HG02943 (cell line): ENCODE measurements at regions not wholly inside any gene's neighbourhood (a gene's known extent, or its start where the extent isn't known, plus 50 kb on each side); places are given as distances from the start of the nearest gene placed in this dataset.

Experiments used
- ATAC-seq: cut with Tn5 transposase; IDR thresholded peaks from one replicate; pipeline ENCODE4 v1.9.1; 2021; ENCODE audit warnings: mild to moderate bottlenecking, low read depth, moderate library complexity; ENCODE audit not compliant: unreplicated experiment

DNA sequence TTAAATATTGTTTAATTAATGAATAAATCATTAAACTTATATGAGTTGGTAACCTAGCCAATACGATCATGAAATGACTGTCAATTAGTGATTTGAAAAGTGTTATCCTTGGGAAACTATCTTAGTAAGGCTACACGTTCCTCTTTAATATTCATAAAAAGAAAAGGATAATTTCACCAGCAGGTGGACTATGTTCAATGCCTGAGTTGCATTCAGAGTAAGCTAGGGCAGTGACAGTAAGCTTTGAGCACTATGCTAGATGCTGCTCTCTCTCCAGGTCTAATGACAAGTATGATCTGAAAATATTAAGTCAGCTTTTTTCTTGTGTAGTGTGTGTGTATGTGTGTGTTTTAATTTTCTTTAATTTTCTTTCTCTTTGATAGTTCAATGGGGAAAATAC lies 486.3 kb upstream of the PCDH15 start:
- no peak for ATAC-seq

DNA sequence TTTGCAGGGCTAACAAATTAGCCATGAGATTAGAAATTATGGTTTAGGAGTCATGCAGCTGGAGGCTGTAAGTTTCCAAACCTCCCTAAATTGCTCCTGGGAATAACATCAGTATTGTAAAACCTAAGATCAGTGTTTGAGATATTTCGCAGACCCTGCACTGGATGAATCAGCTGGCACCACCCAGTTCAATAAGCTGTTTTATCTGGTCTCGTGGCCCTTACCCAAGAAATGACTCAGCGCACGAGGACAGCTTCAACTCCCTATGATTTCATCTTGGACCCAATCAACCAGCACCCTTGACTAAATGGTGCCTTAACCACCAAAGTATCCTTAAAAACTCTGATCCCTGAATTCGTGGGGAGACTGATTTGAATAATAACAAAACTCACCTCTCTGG lies 482.0 kb upstream of the PCDH15 start:
- no peak for ATAC-seq

DNA sequence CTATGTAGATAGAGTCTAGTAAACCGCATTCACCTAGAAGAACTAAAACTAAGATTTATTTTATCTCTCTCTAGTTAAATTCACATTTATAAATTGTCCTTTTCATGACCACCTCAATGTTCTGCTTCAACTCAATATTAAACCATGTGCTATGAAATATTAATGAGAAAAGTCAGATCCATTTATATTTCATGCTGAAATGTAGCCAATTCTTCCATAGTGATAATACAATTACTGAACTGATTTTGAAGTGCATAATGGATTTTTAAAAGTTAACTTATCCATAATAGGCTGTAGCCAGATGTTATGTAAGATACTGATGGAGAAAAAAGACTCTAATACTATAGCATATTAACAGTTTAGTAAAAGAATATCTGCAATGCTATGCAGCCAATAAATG lies 479.7 kb upstream of the PCDH15 start:
- ATAC-seq: no peak

DNA sequence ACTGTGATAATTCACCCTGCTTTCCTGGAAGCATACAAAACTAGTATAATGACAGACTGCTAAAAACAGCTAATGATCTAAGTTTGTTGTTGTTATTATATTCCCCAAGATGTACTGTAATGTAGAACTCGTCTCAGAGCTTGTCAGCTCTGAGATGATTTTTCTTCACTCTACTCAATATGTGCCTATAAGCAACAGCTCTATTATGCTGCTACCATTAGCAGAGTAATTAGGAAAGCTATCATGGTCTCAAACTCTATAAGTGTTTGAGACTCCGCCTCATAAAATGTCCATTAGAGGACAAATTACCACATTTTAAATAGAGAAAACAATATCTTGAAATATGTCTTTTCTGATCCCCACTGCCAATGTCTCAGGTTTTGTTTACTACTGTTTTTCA lies 476.5 kb upstream of the PCDH15 start:
- no peak for ATAC-seq

DNA sequence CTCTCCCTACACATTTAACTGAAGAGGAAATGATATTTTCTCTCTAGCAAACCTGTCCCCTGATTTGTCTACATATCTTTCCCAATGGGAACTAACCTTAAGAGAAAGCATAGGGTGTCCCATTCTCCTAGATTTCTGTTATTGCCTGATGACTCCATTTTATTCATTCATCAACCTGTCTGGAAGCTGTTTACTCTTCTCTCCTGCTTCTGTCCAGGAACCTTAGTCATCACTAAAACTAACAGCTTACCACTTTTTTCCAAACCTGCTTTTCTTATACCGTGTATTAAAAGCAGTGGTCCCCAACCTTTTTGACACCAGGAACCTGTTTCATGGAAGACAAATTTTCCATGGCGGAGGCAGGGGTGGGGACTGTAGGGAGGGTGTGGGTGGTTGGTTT lies 473.3 kb upstream of the PCDH15 start:
- ATAC-seq: no peak

DNA sequence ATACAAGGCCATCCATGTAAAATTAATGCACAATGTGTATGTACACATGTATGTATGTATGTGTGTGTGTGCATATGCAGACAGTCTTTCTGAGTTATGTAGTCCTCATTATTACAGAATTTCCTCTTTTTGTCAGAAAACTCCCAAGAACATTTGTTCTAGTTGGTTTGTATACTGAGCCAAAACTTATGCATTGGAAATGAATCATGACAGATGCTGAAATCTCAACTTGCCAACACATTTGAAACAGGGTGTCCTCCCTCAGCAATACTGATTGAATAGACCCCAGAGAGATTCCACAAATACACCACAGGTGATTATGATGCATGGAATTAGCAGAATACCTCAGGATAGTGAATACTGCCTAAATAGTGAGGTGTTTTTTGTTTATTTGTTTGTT lies 472.9 kb upstream of the PCDH15 start:
- no peak for ATAC-seq

DNA sequence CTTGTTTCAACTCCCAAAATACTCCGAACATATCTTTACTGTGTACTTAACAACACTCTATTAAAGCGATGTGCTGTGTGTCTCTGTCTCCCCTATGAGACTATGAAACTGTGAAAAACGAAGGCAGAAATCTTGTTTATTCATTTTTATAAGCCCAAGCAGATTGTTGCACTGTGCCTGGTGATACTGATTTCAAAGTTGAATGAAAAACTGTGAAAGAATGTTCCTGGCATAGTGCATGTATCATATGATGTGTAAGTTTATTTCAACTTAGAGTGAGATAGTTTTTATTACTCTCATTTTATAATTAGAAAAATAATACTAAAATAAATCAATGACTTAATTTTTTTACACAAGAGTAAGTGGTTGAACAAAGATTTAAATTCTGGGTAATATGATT lies 471.9 kb upstream of the PCDH15 start:
- no peak for ATAC-seq

DNA sequence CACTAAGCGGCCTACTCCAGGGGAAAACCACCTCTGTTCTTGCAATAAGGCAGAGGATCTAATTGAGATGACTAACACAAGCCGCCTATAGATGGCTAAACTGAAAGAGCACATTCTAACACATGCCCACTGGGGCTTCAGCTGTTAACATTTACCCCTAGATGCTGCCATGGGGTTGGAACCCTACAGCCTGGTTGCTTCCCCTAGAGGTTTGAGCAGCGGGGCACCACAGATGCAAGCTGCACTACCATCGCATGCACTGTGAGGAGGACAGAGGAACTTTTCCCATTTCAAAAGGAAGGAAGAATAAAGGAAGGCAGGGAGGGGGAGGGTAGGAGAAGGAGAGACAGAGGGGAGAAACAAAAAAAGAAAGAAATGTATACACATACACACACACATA lies 465.8 kb upstream of the PCDH15 start:
- no peak for ATAC-seq

DNA sequence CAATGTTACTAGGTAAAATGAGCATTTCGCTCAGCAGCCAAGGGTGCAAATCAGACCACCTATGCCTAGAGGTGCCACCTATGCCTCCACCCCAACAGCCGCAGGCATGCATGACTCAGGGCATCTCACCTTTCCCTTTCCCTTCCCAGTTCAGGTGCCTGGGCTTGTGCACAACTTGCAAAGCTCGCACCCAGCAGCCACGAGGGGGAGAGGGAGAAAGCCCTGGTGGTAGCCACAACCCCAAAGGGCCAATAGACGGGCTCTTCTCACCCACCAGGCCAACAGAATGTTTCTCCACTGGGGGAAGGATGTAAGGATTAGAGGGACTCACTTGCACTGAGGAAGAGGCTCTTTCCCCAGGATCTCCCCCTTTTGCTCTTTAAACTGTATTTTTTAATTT lies 462.3 kb upstream of the PCDH15 start:
- no peak for ATAC-seq

DNA sequence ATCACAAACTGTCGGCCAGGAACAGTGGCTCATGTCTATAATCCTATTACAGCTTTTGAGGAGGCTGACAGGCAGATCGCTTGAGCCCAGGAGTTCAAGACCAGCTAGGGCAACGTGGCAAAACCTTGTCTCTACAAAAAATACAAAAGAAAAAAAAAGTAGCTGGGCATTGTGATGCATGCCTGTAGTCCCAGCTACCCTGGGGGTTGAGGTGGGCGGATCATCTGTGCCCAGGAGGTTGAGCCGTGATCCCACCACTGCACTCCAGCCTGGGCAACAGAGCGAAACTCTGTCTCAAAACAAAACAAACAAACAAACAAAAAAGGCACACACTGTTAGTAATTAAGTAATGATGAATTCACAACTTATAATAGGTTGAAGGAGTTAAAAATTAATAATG lies 441.5 kb upstream of the PCDH15 start:
- no peak for ATAC-seq

DNA sequence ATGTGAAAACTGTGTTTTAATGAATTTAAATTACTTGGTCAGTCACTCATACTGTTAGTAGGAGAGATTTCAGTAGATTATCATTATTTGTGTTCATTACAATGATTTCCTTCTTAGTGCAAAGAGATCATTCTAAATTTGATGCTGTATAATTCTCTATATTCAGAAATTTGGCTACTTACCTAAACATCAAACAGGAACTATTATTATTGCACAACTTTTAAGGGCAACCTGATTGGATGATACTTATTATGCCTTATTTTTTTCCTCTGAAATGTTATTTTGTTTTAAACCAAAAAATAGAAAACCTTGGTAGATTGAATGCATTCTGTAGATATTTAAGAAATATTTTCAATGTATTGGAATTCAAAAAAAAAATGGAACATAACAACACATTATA lies 436.4 kb upstream of the PCDH15 start:
- ATAC-seq: no peak

DNA sequence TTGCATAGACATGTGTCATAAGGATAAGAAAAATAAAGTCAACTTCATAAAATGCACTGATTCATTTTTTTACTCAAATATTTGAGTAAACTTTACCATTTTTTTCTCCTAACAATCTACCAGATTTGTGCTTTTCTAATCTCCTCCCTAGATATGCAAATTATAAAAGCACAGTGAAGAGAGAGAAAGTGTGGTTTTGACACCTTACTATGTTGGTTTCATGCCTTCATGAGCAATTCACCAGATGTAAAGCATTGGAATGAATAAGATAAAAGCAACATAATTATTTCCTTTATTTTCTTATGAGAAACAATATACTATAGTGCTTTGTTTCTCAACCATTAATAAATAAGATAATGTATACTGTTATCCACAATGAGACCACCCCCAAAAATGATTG lies 432.5 kb upstream of the PCDH15 start:
- ATAC-seq: peak; percentile 82

DNA sequence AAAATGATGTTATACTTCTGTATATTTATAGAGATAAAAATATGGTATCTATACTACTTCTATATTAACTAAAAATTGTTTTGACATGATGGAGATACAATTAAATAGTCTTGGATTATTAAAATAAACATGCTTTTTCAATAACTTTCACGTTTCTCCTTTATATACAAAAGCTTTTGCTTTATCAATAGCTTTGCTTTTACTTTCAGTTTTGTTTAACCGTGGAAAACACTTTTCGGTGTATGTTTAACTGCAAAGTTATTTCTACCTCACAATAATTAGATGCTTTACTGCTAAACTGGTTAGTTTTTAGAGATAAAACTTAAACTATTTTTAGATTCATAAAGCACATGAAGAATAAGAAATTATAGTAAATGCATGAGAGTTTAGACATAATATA lies 432.1 kb upstream of the PCDH15 start:
- ATAC-seq: no peak

DNA sequence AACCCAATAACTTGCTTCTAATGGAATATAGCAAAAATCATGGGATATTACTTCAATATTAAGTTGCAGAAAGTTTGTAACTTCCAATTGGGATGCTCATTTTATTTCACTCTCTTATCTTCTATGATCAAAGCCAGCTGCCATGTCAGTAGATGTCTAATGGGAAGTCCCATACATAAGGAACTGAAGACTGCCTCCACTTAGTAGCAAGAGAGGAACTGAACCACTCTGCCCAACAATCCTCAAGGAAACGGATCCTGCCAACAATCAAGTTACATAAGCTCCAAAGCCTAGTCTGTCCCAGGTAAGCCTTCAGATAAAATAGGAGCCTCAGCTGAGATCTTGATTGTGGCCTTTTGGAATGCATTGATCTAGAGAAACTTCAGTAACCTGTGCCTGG lies 431.5 kb upstream of the PCDH15 start:
- no peak for ATAC-seq

DNA sequence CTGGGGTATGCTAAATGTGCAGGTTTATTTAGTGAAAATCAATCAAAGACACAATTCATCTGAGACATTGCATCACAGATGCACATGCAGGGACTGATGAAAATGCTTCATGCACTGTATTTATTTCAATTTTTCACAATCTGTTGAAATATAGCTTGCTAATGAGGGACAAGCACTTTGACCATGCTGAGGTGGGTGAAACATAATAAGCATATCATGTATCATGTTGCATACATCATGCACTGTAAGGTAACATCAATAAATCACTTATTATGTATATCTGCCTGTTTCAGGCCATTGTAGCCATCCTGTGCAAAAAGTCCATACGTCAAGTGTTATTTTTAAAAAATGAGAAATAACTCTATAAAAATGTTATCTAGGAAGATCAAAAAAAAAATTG lies 426.9 kb upstream of the PCDH15 start:
- ATAC-seq: no peak

DNA sequence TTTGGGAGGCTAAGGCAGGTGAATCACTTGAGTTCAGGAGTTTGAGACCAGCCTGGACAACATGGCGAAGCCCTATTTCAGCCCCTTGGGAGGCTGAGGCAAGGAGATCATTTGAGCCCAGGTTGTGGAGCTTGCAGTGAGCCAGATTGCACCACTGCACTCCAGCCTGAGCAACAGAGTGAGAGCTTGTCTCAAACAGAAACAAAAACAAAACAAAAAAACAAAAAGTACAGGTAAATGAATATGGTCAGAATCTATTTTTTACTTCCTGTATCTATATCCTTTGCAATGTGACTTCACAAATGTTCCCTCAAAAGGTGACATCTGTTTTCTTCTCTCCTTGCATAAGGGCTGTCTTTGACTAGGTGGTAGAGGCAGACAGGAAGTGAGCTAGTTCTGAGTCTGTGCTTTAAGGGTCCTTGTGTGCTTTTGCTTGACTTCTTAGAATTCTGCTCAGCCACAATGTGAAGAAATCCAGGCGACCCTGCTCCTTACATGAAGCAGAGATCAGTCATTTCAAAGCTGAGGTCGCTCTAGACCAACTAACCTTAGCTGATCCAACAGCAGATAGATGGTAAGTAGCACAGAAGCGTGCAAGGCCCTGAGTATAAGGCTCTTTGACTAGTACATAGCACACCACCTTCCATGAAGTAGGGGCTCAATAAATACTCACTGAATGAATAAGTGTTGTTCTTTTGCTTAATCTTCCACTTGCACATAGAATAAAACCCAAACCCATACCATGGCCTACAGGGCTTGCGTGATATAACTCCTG lies 423.2 kb upstream of the PCDH15 start:
- ATAC-seq: no peak

DNA sequence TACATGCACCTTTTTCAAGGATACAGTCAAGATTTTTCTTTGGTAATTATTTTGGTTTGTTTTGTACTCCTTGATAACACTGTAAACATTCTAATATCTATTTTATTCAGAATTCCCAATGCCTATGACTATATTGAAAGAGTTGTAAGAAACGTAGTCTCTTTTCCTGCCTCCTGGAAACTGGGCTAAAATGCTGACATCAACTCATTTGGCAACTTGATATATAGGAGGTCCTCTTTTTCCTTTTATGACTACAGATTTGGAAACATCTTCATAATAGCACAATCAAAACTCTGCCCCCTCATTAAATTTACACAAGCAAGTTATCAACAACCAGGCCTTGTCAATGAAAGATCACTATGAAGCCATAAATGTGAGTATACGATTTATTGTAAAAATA lies 422.3 kb upstream of the PCDH15 start:
- ATAC-seq: no peak

DNA sequence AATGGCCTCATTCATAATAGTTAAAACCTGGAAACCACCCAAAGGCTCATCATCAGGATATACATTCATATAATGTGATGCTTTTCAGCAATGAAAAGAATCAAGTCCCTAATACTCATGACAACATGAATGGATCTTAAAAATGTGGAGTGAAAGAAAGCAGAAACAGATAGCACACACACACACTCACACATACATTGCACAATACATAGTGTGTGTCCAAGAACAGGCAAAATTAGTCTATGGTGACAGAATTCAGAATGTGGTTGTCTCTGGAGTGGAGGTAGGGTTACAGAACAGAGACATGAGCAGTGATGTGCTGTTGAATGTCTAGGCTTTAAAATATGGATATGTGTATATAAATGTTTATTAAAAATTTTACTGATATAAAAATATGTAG lies 419.9 kb upstream of the PCDH15 start:
- no peak for ATAC-seq

DNA sequence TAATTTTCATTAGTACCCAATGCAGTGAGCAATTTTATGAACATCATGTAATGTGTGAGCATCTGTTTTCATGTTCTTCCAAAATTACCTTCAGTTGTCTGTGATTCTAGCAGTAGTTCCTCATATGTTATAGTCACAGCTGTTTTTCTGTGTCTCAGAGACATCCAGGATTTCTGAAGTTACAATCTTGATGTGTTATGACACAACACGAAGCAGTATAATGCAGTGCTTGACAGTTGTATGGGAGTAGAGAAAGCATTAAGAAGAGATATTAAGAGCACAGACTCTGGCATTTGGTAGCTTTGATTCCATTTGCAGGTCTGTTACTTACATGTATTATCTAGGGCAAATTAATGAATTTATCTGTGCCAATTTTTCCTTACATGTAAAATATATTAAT lies 414.7 kb upstream of the PCDH15 start:
- ATAC-seq: no peak

DNA sequence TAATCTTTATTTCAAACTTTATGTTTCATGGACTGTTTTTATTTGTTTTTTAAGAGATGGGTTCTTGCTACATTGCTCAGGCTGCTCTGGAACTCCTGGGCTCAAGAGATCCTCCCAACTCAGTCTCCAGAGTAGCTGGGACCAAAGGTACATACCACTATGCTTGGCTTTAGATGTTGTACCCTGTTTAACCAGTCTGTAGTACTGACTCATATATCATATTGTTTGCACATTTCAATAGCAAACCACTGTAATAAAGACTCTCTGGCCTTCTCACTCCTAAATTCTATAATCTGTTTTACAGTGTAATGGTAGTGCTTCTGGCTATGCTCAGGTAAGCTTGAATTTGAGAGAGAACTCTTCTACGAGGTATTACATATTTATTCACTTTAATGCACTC lies 413.6 kb upstream of the PCDH15 start:
- ATAC-seq: no peak

DNA sequence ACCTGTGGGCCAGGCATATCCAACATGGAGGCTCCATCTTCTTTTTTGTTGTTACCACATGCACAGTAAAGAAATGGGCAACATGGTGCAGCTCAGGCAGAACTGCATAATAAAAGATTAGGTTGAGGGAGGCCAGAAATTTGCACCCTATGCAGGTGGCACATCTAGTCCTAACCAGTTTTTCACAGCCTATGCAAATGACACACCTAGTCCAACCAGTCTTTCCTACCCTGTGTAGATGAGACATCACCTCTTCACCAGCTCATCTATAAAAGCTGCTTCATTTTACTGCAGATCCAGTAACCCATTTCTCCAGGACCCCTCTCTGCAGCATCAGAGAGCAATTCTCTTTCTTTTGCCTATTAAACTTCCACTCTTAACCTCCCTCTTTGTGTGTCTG lies 411.0 kb upstream of the PCDH15 start:
- no peak for ATAC-seq

DNA sequence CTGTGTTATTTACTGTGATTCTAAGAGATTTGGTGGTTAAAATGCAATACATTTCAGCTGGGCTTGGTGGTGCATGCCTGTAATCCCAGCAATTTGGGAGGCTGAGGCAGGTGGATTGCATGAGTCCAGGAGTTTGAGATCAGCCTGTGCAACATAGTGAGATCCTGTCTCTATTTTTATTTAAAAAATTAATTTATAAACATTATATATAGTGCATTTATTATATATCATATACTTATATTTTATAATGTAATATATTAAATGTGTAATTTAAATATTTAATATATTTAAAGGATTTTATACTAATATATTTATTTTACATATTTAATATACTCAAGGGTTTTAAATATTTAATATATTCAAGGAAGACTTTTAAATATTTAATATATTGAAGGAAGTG lies 402.8 kb upstream of the PCDH15 start:
- ATAC-seq: no peak

DNA sequence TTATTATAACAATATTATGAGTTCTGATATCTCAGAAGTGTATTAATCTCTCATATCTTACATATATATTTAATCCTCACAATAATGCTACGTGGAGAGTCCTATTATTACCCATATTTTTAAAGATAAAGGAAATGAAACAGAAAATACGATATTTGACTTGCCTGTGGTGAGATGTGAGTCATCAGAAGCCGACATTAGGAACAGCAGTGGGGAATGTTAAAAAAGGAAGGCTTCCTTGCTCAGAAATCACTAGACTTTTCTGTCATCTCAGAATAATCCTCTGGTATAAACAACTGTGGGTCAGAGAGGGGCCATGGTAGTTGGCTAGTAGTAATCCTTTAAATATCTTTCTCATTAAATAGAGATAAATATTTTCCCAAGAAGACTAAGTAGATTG lies 402.3 kb upstream of the PCDH15 start:
- ATAC-seq: no peak
